ENCODE measurements at regions not wholly inside any gene's neighbourhood (a gene's known extent, or its start where the extent isn't known, plus 50 kb on each side); places are given as distances from the start of the nearest gene placed in this dataset.

GRCh38 chr1:82632155-82632554 is 831.4 kb downstream of the ADGRL2 start:
- no peak overlapping the region for H3K27ac ChIP-seq (ENCODE audit: poor library complexity, severe bottlenecking)
- ATAC-seq (ENCODE audit: low read depth): peak; percentile 88
- H3K27me3 ChIP-seq (ENCODE audit: insufficient read depth, poor library complexity, severe bottlenecking): no peaks in the 10 kb centered on the region
- DNase-seq (ENCODE audit: low spot score): no peak
- H3K4me1 ChIP-seq (ENCODE audit: insufficient read depth, poor library complexity, severe bottlenecking): peaks cover 8% of the 10 kb centered on the region
- H3K9me3 ChIP-seq (ENCODE audit: severe bottlenecking): no peaks in the 10 kb centered on the region
- no peaks in the 10 kb centered on the region for H3K36me3 ChIP-seq (ENCODE audit: low read depth)
- H3K4me3 ChIP-seq (ENCODE audit: severe bottlenecking): no peak overlapping the region
- no peak for TF ChIP-seq CTCF (IDR thresholded peaks at IDR 0.05; ENCODE audit: poor library complexity, severe bottlenecking)

GRCh38 chr1:82628887-82629286 is 828.2 kb downstream of the ADGRL2 start:
- DNase-seq (ENCODE audit: low spot score) (no peak), ATAC-seq (ENCODE audit: low read depth) (no peak)
- H3K4me3 ChIP-seq (ENCODE audit: severe bottlenecking): no peak overlapping the region
- no peak overlapping the region for H3K27ac ChIP-seq (ENCODE audit: poor library complexity, severe bottlenecking)
- H3K4me1 ChIP-seq (ENCODE audit: insufficient read depth, poor library complexity, severe bottlenecking): peaks cover 8% of the 10 kb centered on the region
- TF ChIP-seq CTCF (IDR thresholded peaks at IDR 0.05; ENCODE audit: poor library complexity, severe bottlenecking): no peak
- H3K36me3 ChIP-seq (ENCODE audit: low read depth): no peaks in the 10 kb centered on the region
- H3K27me3 ChIP-seq (ENCODE audit: insufficient read depth, poor library complexity, severe bottlenecking): no peaks in the 10 kb centered on the region
- H3K9me3 ChIP-seq (ENCODE audit: severe bottlenecking): no peaks in the 10 kb centered on the region

- H3K36me3 ChIP-seq (ENCODE audit: low read depth): no peaks in the 10 kb centered on the region
- no peak for DNase-seq (ENCODE audit: low spot score)
- H3K4me3 ChIP-seq (ENCODE audit: severe bottlenecking): no peak overlapping the region
- no peak for TF ChIP-seq CTCF (IDR thresholded peaks at IDR 0.05; ENCODE audit: poor library complexity, severe bottlenecking)
- no peaks in the 10 kb centered on the region for H3K9me3 ChIP-seq (ENCODE audit: severe bottlenecking)
- ATAC-seq (ENCODE audit: low read depth): no peak
- no peaks in the 10 kb centered on the region for H3K27me3 ChIP-seq (ENCODE audit: insufficient read depth, poor library complexity, severe bottlenecking)
- no peak overlapping the region for H3K27ac ChIP-seq (ENCODE audit: poor library complexity, severe bottlenecking)
- no peaks in the 10 kb centered on the region for H3K4me1 ChIP-seq (ENCODE audit: insufficient read depth, poor library complexity, severe bottlenecking)
Measured at GRCh38 chr1:82625537-82625936, 824.8 kb downstream of the ADGRL2 start.

DNA sequence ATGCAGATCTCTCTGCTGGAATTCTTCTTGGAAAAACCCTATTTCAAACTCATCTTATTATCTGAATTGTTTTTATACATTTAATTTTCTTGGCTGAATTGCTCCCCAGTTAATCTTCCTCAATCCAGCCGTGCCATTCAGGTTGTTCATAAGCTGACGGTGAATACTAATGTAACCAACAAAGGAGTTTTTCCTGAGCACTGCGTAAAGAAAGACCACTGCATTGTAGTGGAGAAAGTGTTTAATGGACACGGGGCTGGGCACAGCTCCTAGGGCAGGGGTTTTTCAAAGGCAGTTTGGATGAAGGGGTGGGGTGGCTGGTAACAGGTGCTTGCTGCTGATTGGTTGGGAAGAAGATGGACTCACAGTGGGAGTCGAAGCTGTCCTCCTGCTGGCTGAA is 820.3 kb downstream of the ADGRL2 start:
- H3K9me3 ChIP-seq (ENCODE audit: severe bottlenecking): no peaks in the 10 kb centered on the region
- H3K4me3 ChIP-seq (ENCODE audit: severe bottlenecking): no peak overlapping the region
- no peak for TF ChIP-seq CTCF (IDR thresholded peaks at IDR 0.05; ENCODE audit: poor library complexity, severe bottlenecking)
- H3K27ac ChIP-seq (ENCODE audit: poor library complexity, severe bottlenecking): no peak overlapping the region
- no peaks in the 10 kb centered on the region for H3K36me3 ChIP-seq (ENCODE audit: low read depth)
- no peak for DNase-seq (ENCODE audit: low spot score)
- no peaks in the 10 kb centered on the region for H3K4me1 ChIP-seq (ENCODE audit: insufficient read depth, poor library complexity, severe bottlenecking)
- no peak for ATAC-seq (ENCODE audit: low read depth)
- H3K27me3 ChIP-seq (ENCODE audit: insufficient read depth, poor library complexity, severe bottlenecking): no peaks in the 10 kb centered on the region

DNA sequence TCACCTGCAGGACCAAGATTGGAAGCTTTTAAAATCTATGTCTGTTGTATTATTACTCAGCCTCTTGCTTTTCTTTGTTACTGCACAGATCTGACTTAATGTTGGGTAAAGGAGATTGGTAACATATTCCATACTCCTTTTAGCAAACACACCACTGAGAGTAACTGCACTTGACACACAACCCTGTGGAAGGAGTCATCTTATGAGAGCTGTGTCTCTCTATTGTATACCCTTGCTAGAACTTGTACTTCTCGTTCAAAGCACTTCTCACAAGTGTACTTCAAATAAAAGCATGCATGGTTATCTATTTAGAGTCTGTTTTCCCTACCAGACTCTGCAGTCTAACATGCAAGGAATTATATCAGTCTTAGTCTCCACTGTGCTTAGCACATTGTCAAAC is 813.4 kb downstream of the ADGRL2 start:
- H3K27me3 ChIP-seq (ENCODE audit: insufficient read depth, poor library complexity, severe bottlenecking): no peaks in the 10 kb centered on the region
- no peaks in the 10 kb centered on the region for H3K9me3 ChIP-seq (ENCODE audit: severe bottlenecking)
- no peak overlapping the region for H3K27ac ChIP-seq (ENCODE audit: poor library complexity, severe bottlenecking)
- TF ChIP-seq CTCF (IDR thresholded peaks at IDR 0.05; ENCODE audit: poor library complexity, severe bottlenecking): no peak
- no peak for DNase-seq (ENCODE audit: low spot score)
- H3K36me3 ChIP-seq (ENCODE audit: low read depth): no peaks in the 10 kb centered on the region
- ATAC-seq (ENCODE audit: low read depth): no peak
- H3K4me1 ChIP-seq (ENCODE audit: insufficient read depth, poor library complexity, severe bottlenecking): no peaks in the 10 kb centered on the region
- H3K4me3 ChIP-seq (ENCODE audit: severe bottlenecking): no peak overlapping the region
